Amniotic epithelial cell (primary cell): ENCODE measurements at regions not wholly inside any gene's neighbourhood (a gene's known extent, or its start where the extent isn't known, plus 50 kb on each side); places are given as distances from the start of the nearest gene placed in this dataset.
"Not testable (repeated sequence)": the region's sequence is repeated elsewhere in the genome, so short reads cannot be mapped to it uniquely, and the experiment has no call there.

Experiments
- DNase-seq: peaks from one replicate; pipeline ENCODE4 v3.0.0-alpha.2; 2010; ENCODE audit warnings: low read depth

DNA sequence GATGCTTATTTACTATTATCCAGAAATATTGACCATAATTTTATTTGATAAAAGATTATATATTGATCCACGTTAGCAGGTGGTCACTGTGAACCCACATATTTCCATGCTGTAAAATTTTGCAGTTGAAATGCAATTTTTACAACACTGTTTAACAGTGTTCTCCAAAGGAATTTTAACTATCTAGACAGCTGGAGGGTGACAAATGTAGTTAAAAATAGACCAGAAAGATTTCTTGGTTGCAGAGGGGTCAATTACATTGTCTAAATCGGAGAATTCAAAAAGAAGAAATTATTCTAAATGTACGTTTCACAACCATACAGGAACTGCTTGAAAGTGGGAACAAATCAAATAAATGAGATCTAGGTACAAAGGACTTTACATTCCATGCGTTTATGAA, 625.2 kb upstream of the NCAM2 start:
- DNase-seq = no peak

DNA sequence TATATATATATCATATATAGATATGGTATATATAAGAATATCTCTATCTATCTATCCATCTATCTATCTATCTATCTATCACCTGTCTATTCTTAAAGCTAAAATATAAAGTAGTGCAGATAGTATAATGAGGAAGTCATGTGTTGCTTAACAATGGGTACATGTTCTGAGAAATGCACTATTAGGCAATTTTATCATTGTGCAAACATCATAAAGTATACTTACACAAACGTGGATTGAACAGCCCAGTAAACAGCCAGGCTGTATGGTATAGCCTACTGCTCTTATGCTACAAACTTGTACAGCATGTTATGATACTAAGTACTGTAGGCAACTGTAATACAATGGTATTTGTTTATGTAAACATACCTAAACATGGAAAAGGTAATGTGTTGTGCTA, 621.0 kb upstream of the NCAM2 start:
- DNase-seq = no peak

- DNase-seq = no peak
These were observed 609.8 kb upstream of the NCAM2 start for GRCh38 chr21:20388400-20388799.

DNA sequence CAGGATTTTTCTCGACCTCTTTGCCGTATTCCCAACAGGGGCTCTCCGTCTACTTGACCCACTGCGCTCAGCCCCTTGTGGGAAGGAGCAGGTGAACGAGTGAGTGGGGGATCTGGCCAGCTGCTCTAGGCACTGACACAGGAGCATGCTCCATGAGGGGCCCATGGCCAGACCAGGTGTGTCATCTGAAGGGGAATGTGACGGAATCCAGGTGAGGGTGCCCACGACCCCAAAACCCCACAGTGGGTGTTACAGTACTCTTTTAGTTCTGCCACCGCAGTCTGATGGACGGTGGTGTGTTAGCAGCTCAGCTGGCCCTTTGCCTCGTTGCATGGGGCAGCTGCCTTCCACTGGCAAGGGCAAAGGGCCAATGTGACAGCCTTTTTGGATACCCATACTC, 601.4 kb upstream of the NCAM2 start:
- DNase-seq = no peak

DNA sequence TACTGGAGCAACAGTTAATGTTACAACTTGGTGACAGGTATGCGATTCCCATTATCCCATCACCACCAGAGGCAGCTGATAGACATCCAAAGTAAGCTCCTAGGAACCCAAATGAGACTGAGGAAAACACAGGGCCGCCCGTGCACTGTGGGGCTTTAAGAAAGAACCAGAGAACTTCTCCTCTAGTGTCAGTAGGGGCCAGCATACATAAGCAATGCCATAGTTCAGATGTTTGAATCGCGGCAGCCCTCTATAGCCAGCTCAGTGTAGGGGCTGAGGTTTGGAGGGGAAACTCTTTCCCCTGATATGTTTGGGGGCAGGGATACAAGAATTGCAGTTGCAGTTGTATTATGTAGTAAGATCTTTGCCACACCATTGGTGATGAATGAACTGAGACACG, 593.3 kb upstream of the NCAM2 start:
- DNase-seq = no peak

- DNase-seq = no peak
These were observed 579.9 kb upstream of the NCAM2 start for GRCh38 chr21:20418353-20418752.

DNA sequence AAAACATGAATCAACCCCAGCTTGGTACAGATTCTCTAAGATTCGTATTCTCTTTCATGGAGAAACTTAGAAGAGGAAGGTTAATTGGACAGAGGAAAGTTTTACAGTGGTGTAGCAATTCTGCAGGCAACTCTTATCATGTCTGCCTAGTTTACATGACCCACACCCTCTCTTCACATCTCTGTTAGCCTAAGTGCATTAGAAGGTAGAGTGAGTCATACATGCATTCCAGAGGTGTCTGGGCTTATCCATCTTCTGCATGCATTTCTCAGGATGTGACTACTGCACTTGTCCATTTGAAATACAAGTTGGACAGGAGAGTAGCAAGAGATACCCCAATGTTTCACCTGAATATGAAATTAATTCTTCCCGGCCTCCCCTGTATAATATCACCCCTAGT, 578.4 kb upstream of the NCAM2 start:
- peak; percentile 2 for DNase-seq

DNA sequence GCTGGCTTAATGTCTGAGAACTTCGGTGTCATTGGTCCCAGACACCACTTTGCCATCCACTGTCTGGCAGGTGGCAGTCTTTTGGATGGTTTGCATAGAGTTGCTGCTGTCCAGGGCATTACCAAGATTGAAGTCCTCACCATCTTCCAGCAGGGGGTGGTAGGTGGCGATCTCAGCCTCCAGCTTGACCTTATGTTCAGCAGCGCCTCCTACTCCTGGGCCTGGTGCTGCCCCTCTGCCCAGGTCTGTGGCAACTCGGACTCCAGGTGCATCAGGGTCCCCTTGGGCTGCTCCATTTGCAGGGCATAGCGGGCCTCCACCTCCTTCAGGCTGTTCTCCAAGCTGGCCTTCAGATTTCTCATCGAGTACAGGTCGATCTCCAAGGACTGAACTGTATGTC, 573.3 kb upstream of the NCAM2 start:
- DNase-seq = no peak

DNA sequence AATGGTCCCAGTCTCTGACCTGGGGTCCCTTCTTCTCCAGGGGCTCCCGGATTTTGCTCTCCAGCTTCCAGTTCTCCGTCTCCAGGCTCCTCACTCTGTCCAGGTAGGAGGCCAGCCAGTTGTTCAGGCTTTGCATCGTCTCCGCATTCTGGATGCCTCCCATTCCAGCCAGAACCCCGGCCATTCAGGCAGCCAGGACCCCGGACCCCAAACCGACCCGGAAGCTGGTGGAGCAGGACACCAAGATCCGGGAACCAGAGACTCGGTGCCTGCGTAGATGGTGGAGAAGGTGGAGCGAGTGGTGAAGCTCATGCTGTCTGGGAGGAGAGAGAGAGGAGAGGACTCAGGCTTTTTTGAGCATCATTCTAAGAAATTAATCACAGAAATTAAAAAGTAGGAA, 572.4 kb upstream of the NCAM2 start:
- DNase-seq = no peak

DNA sequence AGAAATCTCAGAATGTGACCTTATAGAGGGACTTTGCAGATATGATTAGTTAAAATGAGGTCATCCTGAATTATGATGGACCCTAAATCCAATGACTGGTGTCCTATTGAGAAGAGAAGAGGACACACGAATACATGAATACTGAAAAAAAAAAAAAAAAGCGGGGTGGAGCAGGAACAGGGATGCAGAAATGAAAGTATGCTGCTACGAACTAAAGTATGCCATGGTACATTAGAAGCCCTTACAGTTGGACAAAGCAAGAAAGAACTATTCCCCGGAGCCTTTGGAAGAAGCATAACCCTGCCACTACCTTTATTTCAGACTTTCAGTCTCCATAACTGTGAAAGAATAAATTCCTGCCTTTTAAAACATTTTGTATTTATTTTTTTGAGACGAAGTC, 557.9 kb upstream of the NCAM2 start:
- DNase-seq = no peak

- DNase-seq = no peak
These were observed 554.6 kb upstream of the NCAM2 start for GRCh38 chr21:20443558-20444155.

- DNase-seq = peak; percentile 20
These were observed 552.2 kb upstream of the NCAM2 start for GRCh38 chr21:20445971-20446370.

DNA sequence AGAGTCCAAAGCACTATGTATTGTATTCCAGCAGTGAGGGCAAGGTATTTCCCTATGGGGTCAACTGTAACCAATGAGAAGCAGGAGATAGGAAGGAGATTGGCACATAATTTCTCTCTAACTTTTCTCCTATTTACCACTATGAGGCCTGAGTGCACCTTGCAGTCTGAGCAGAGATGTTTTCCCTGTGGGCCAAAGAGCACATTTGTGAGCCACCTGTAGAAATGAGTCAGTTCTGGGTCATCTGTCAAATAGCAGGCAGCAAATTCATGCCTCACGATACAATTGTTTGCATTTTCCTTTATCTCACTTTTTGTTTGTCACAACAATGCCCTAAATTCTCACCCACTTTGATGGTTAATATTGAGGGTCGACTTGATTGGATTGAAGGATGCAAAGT, 547.2 kb upstream of the NCAM2 start:
- DNase-seq = no peak

DNA sequence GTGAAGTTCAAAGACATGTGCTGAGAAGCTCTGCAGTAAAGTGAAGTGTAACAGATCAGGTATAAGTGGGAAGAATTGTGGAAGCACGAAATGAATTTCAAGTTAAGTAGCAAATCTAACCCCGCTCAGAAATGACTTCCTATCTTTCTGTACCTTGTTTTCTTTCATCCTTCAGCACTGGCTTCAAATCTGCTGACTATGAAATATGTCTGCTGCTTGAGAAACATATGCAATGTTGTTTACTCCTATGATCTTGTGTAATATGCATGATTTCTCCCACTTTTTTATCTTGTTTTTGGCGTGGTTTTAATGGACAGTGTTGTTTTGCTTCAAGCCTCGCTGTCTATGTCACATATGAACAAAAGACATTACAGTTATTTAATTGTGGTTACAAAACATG, 545.3 kb upstream of the NCAM2 start:
- DNase-seq = no peak

GRCh38 chr21:20459838-20460237, 538.4 kb upstream of the NCAM2 start:
- no peak for DNase-seq

DNA sequence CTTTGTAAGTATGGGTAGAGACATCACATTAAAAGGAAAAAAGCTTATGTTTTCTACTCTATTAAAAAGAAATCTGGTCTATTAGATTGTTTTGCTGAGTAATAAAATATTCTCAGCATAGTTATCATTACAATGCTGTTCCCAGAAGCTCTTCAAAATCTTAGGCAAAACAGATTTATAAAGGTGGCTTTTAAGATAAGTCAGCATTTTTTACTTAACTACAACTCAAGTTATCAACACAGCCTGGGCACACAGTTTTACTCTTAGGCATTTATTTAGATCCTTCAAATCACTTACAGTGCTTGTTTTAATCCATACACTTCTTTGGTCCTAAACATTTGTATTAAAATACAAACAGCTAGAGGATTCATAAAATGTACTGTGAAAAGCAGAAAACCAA, 534.8 kb upstream of the NCAM2 start:
- no peak for DNase-seq

GRCh38 chr21:20469361-20469760, 528.8 kb upstream of the NCAM2 start:
- DNase-seq = no peak

GRCh38 chr21:20486303-20486702, 511.9 kb upstream of the NCAM2 start:
- no peak for DNase-seq

DNA sequence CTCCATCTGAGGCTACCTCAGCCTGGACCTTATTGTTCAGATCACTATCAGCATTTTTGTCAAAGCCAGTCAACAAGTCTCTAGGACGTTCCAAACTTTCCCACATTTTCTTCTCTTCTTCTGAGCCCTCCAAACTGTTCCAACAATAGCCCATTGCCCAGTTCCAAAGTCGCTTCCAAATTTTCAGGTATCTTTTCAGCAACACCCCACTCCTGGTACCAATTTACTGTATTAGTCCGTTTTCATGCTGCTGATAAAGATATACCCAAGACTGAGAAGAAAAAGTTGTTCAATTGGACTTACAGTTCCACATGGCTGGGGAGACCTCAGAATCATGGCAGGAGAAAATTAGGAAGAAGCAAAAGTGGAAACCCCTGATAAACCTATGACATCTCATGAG, 495.3 kb upstream of the NCAM2 start:
- not testable (repeated sequence) for DNase-seq

- no peak for DNase-seq
These were observed 490.4 kb upstream of the NCAM2 start for GRCh38 chr21:20507783-20508182.

- DNase-seq = no peak
These were observed 486.9 kb upstream of the NCAM2 start for GRCh38 chr21:20511216-20511880.

- DNase-seq = no peak
These were observed 482.8 kb upstream of the NCAM2 start for GRCh38 chr21:20515446-20515845.

GRCh38 chr21:20519076-20519475, 479.1 kb upstream of the NCAM2 start:
- DNase-seq = no peak

GRCh38 chr21:20522611-20523010, 475.6 kb upstream of the NCAM2 start:
- DNase-seq = no peak
